ENCODE measurements at regions not wholly inside any gene's neighbourhood (a gene's known extent, or its start where the extent isn't known, plus 50 kb on each side); places are given as distances from the start of the nearest gene placed in this dataset.
A peak's percentile ranks its signal among the peaks of the same experiment; 100 is the strongest.

GRCh38 chr18:8982416-8983183 lies 119.9 kb upstream of the NDUFV2 start (continued):
- TF ChIP-seq ZNF395 (CRISPR knock-in tag; IDR thresholded peaks at IDR 0.05) = no peak
- no peak for TF ChIP-seq ETS2 (tag; IDR thresholded peaks at IDR 0.05; ENCODE audit: borderline replicate concordance, poor library complexity, severe bottlenecking)
- no peak for TF ChIP-seq HSF4 (CRISPR knock-in tag; IDR thresholded peaks at IDR 0.05; ENCODE audit: borderline replicate concordance)
- TF ChIP-seq JUN (IDR thresholded peaks at IDR 0.05; ENCODE audit: borderline replicate concordance, low read depth, low read length) = peak; percentile 46; the same call in 1 of the 2 replicates
- no peak for TF ChIP-seq JUN (CRISPR knock-in tag; IDR thresholded peaks at IDR 0.05; ENCODE audit: borderline replicate concordance)
- no peak for TF ChIP-seq HNRNPH1 (optimal IDR thresholded peaks at IDR 0.05; ENCODE audit: low read depth, low read length)
- no peak for TF ChIP-seq KDM2B (CRISPR knock-in tag; IDR thresholded peaks at IDR 0.05)
- no peak for TF ChIP-seq SNRNP70 (optimal IDR thresholded peaks at IDR 0.05; ENCODE audit: low read depth, low read length)
- no peak for TF ChIP-seq MCM2 (IDR thresholded peaks at IDR 0.05; ENCODE audit: low read depth)
- TF ChIP-seq SFPQ (IDR thresholded peaks at IDR 0.05; ENCODE audit: low read depth, low read length) = no peak
- no peak for TF ChIP-seq MAFF (IDR thresholded peaks at IDR 0.05; ENCODE audit: low read length)
- TF ChIP-seq ZBTB1 (CRISPR knock-in tag; IDR thresholded peaks at IDR 0.05; ENCODE audit: borderline replicate concordance, low read depth) = no peak
- TF ChIP-seq ZBTB5 (IDR thresholded peaks at IDR 0.05) = no peak
- no peak for TF ChIP-seq TAL1 (IDR thresholded peaks at IDR 0.05)
- no peak for TF ChIP-seq SUPT5H (IDR thresholded peaks at IDR 0.05)
- no peak for TF ChIP-seq CBX1 (IDR thresholded peaks at IDR 0.05; ENCODE audit: low read depth)
- no peak for TF ChIP-seq ZNF239 (CRISPR knock-in tag; IDR thresholded peaks at IDR 0.05)
- TF ChIP-seq MBD1 (CRISPR knock-in tag; IDR thresholded peaks at IDR 0.05) = 0 out of 2 replicates have a peak, but pooled peaks have one; percentile 49
- TF ChIP-seq CHD2 (IDR thresholded peaks at IDR 0.05; ENCODE audit: low read depth, low read length) = no peak
- no peak for TF ChIP-seq CBX5 (IDR thresholded peaks at IDR 0.05; ENCODE audit: borderline replicate concordance, low read depth)
- TF ChIP-seq ZNF140 (CRISPR knock-in tag; IDR thresholded peaks at IDR 0.05) = 0 out of 2 replicates have a peak, but pooled peaks have one; percentile 60
- TF ChIP-seq GABPB2 (CRISPR knock-in tag; conservative IDR thresholded peaks at IDR 0.05) = no peak
- TF ChIP-seq SMARCA4 (IDR thresholded peaks at IDR 0.05) = 0 out of 2 replicates have a peak, but pooled peaks have one; percentile 41

Measured in K562 (cell line).